CD4-positive, alpha-beta T cell (primary cell): ENCODE measurements at regions not wholly inside any gene's neighbourhood (a gene's known extent, or its start where the extent isn't known, plus 50 kb on each side); places are given as distances from the start of the nearest gene placed in this dataset.

Source experiments
- ATAC-seq: fragments of 200-7000 bp; cut with Tn5 transposase; one replicate; pipeline ENCODE4 v1.10.0; 2022; ENCODE audit warnings: mild to moderate bottlenecking; ENCODE audit not compliant: poor library complexity
- CTCF ChIA-PET: fragments of 350-600 bp; sonication (Branson Sonifier 250); formaldehyde crosslinking; loops from one replicate; lab custom pipeline; 2021; ENCODE audit warnings: antibody characterized with exemption, inconsistent platforms; lab: Charles Lee
- POLR2A ChIA-PET: fragments of 350-600 bp; sonication (Branson Sonifier 250); formaldehyde crosslinking; loops from one replicate; lab custom pipeline; 2021; ENCODE audit warnings: antibody characterized with exemption, inconsistent platforms; lab: Charles Lee
- DNase-seq, 14 experiments: peaks; one replicate each; pipeline ENCODE4 v3.0.0-alpha.2; 2013 to 2020; ENCODE audit warnings: mixed read lengths in 2 of 14
- H3K27ac ChIP-seq, 2 donors: one replicate each; pipeline versions ENCODE4 v1.5.1 to v1.7.0; 2013; ENCODE audit warnings: low read length in 2 of 2, low read depth in 1 of 2, mild to moderate bottlenecking in 1 of 2
- H3K27me3 ChIP-seq, 2 experiments: 1 replicate in 1 of 2; 2 replicates in 1 of 2; pipeline versions ENCODE4 v1.6.1 to v1.7.0; 2013; ENCODE audit warnings: low read length in 2 of 2, control low read depth in 1 of 2, mild to moderate bottlenecking in 1 of 2, moderate library complexity in 1 of 2; ENCODE audit not compliant: insufficient read depth in 2 of 2, control insufficient read depth in 1 of 2
- H3K36me3 ChIP-seq: one replicate; pipeline ENCODE4 v1.6.1; 2013; ENCODE audit warnings: low read length, control low read depth; ENCODE audit not compliant: insufficient read depth
- H3K4me1 ChIP-seq: one replicate; pipeline ENCODE4 v1.6.1; 2013; ENCODE audit warnings: low read length, control low read depth; ENCODE audit not compliant: insufficient read depth
- H3K4me3 ChIP-seq: one replicate; pipeline ENCODE4 v1.5.1; 2013; ENCODE audit warnings: mild to moderate bottlenecking, low read length, moderate library complexity
- H3K9me3 ChIP-seq, 2 experiments: 1 replicate in 1 of 2; 2 replicates in 1 of 2; pipeline versions ENCODE4 v1.6.1 to v1.7.0; 2013; ENCODE audit warnings: low read length in 2 of 2, mild to moderate bottlenecking in 2 of 2, control low read depth in 1 of 2, moderate library complexity in 1 of 2; ENCODE audit not compliant: control insufficient read depth in 1 of 2, insufficient read depth in 1 of 2
- H3K27ac Mint-ChIP-seq: one replicate; pipeline ENCODE4 v1.8.0; 2020; ENCODE audit warnings: mixed read lengths
- H3K27me3 Mint-ChIP-seq: one replicate; pipeline ENCODE4 v1.8.0; 2021; ENCODE audit warnings: mixed read lengths
- H3K36me3 Mint-ChIP-seq: one replicate; pipeline ENCODE4 v1.8.0; 2021; ENCODE audit warnings: low read depth, mixed read lengths
- H3K4me1 Mint-ChIP-seq: one replicate; pipeline ENCODE4 v1.8.0; 2021; ENCODE audit warnings: low read depth, mixed read lengths
- H3K4me3 Mint-ChIP-seq: one replicate; pipeline ENCODE4 v1.8.0; 2020; ENCODE audit warnings: mild to moderate bottlenecking, mixed read lengths
- H3K9me3 Mint-ChIP-seq: one replicate; pipeline ENCODE4 v1.8.0; 2020; ENCODE audit warnings: mixed read lengths
- intact Hi-C, 2 experiments: fragments of 100-400 bp; cut with DNase I in 1 of 2; cut with micrococcal nuclease in 1 of 2; formaldehyde crosslinking; loops; one replicate each; pipeline versions ENCODE4 v1.15.1 to v1.9.0; 2023 to 2025; cut with DNase I, micrococcal nuclease
- TF ChIP-seq, protein P1 (sequence below): fragments of 200-600 bp; IDR thresholded peaks from one replicate; pipeline ENCODE4 v1.8.0; 2022; ENCODE audit warnings: antibody characterized with exemption, mild to moderate bottlenecking

DNA sequence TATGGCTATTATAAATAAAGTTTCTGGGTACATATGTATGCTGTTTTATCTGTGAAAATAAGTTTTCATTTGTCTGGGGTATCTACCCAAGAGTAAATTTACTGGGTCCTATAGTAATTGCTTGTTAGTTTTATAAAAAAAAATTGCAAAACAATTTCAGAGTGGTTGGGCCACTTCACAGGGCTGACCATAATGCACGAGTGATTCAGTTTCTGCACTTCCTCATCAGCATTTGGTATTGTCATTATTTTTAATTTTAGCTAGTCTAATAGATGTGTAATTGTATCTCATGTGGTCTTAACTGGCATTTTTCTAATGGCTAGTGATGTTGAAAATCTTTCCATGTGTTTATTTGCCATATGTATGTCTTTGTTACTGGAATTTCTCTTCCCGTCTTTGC is 452.4 kb upstream of the AKR1E2 start:
- ChIA-PET POLR2A (no interaction called here), CTCF (no interaction called here)
- no peaks in the 10 kb centered on the region for H3K36me3 Mint-ChIP-seq
- no peak overlapping the region for H3K4me3 Mint-ChIP-seq
- no peaks in the 10 kb centered on the region for H3K27me3 ChIP-seq
- H3K36me3 ChIP-seq, result no peaks in the 10 kb centered on the region
- no peaks in the 10 kb centered on the region for H3K9me3 Mint-ChIP-seq
- no peak overlapping the region for H3K27ac ChIP-seq
- H3K9me3 ChIP-seq, result no peaks in the 10 kb centered on the region
- no peak overlapping the region for H3K4me3 ChIP-seq
- no peak overlapping the region for H3K27ac Mint-ChIP-seq
- no peaks in the 10 kb centered on the region for H3K4me1 ChIP-seq
- no peaks in the 10 kb centered on the region for H3K4me1 Mint-ChIP-seq
- peaks cover 4% of the 10 kb centered on the region for H3K27me3 Mint-ChIP-seq
- no peak for ATAC-seq
- TF ChIP-seq, protein P1, sequence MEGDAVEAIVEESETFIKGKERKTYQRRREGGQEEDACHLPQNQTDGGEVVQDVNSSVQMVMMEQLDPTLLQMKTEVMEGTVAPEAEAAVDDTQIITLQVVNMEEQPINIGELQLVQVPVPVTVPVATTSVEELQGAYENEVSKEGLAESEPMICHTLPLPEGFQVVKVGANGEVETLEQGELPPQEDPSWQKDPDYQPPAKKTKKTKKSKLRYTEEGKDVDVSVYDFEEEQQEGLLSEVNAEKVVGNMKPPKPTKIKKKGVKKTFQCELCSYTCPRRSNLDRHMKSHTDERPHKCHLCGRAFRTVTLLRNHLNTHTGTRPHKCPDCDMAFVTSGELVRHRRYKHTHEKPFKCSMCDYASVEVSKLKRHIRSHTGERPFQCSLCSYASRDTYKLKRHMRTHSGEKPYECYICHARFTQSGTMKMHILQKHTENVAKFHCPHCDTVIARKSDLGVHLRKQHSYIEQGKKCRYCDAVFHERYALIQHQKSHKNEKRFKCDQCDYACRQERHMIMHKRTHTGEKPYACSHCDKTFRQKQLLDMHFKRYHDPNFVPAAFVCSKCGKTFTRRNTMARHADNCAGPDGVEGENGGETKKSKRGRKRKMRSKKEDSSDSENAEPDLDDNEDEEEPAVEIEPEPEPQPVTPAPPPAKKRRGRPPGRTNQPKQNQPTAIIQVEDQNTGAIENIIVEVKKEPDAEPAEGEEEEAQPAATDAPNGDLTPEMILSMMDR, result no peak
- no peak for DNase-seq
- intact Hi-C loops, result no loop called here

DNA sequence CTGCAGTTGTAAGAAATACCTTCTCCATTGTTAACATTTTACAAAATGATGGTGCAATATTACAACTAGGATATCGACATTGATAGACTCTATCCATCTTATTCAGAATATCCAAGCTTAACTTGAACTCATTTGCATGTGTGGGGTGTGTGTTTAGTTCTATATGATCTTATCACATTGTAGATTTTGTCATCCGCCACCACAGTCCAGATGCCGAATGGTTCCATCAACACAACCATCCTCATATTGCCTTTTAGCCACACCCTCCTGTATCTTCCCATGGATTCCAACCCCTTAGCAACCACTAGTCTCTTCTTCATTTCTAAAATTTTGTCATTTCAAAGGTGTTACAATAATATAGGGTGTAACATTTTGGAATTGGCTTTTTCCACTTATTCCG is 452.9 kb upstream of the AKR1E2 start:
- POLR2A ChIA-PET, result no interaction called here
- Histone ChIP-seq H3K4me1 (no peaks in the 10 kb centered on the region), H3K27me3 (no peaks in the 10 kb centered on the region), H3K4me3 (no peak overlapping the region), H3K9me3 (no peaks in the 10 kb centered on the region), H3K36me3 (no peaks in the 10 kb centered on the region), H3K27ac (no peak overlapping the region)
- no peak for ATAC-seq
- Mint-ChIP-seq H3K4me3 (no peak overlapping the region), H3K27me3 (peaks cover under 1% of the 10 kb centered on the region), H3K4me1 (no peaks in the 10 kb centered on the region), H3K27ac (no peak overlapping the region), H3K36me3 (no peaks in the 10 kb centered on the region), H3K9me3 (no peaks in the 10 kb centered on the region)
- intact Hi-C loops, result no loop called here
- TF ChIP-seq, protein P1, result no peak
- CTCF ChIA-PET, result no interaction called here
- DNase-seq, result no peak

DNA sequence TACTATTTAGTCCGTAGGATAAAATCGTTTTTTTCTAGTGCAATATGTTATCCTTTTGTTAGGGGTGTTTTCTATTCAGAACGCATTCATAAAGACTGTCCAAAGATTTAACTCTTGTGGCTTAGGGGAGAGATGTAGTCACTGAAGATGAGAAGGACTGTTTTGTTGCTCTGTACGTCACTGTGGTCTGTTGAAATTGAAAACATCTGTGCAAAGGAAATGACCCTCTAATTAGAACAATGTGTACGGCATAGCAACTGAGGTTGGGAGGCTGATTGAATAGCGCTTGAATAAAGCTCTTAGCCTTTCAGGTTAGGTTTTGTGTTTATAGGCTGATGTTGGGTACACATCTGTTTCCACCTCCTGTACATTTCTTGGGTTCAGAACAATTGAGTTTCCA is 453.4 kb upstream of the AKR1E2 start:
- H3K4me1 Mint-ChIP-seq, result no peaks in the 10 kb centered on the region
- H3K36me3 Mint-ChIP-seq, result no peaks in the 10 kb centered on the region
- Histone ChIP-seq H3K9me3 (no peaks in the 10 kb centered on the region), H3K4me3 (no peak overlapping the region), H3K27ac (no peak overlapping the region), H3K4me1 (no peaks in the 10 kb centered on the region), H3K27me3 (no peaks in the 10 kb centered on the region), H3K36me3 (no peaks in the 10 kb centered on the region)
- DNase-seq (no peak), ATAC-seq (no peak)
- intact Hi-C loops, result no loop called here
- POLR2A ChIA-PET, result no interaction called here
- no peak overlapping the region for H3K27ac Mint-ChIP-seq
- CTCF ChIA-PET, result no interaction called here
- no peaks in the 10 kb centered on the region for H3K9me3 Mint-ChIP-seq
- TF ChIP-seq, protein P1, result no peak
- no peak overlapping the region for H3K4me3 Mint-ChIP-seq
- H3K27me3 Mint-ChIP-seq, result no peaks in the 10 kb centered on the region
